Right ventricle myocardium inferior (tissue), 1 donor: ENCODE measurements at regions not wholly inside any gene's neighbourhood (a gene's known extent, or its start where the extent isn't known, plus 50 kb on each side); places are given as distances from the start of the nearest gene placed in this dataset.
A peak's percentile ranks its signal among the peaks of the same experiment; 100 is the strongest.
"Not testable (repeated sequence)": the region's sequence is repeated elsewhere in the genome, so short reads cannot be mapped to it uniquely, and the experiment has no call there.

ENCODE experiments used
- ATAC-seq: fragments of 200-7000 bp; cut with Tn5 transposase; one replicate; pipeline ENCODE4 v1.9.1; 2020; ENCODE audit warnings: mild to moderate bottlenecking, moderate library complexity
- DNase-seq: peaks from one replicate; pipeline ENCODE4 v3.0.0; 2021; ENCODE audit errors: missing footprints
- intact Hi-C: fragments of 100-400 bp; cut with DNase I; formaldehyde crosslinking; loops from one replicate; pipeline ENCODE4 v1.11.0; 2022
- donor health status: DM: no; HTN: yes; CAD: no; lungs with severe emphysema.

GRCh38 chr10:5576780-5577624 is 52.2 kb downstream of the CALML3 start:
- intact Hi-C loops, result no loop called here
- ATAC-seq, result no peak
- no peak for DNase-seq

- ATAC-seq, intact Hi-C loops: not testable (repeated sequence)
- peak; percentile 47 for DNase-seq
Observed at GRCh38 chr10:5580038-5580428, 55.3 kb downstream of the CALML3 start.

GRCh38 chr10:5581670-5582566 is 57.2 kb downstream of the CALML3 start:
- intact Hi-C loops, result no loop called here
- DNase-seq (no peak), ATAC-seq (no peak)

- no peak for ATAC-seq
- intact Hi-C loops, result no loop called here
- DNase-seq, result no peak
Observed at GRCh38 chr10:5582736-5583135, 58.0 kb downstream of the CALML3 start.

- DNase-seq (no peak), ATAC-seq (no peak)
- intact Hi-C loops, result no loop called here
Observed at GRCh38 chr10:5583525-5584175, 58.9 kb downstream of the CALML3 start.

DNA sequence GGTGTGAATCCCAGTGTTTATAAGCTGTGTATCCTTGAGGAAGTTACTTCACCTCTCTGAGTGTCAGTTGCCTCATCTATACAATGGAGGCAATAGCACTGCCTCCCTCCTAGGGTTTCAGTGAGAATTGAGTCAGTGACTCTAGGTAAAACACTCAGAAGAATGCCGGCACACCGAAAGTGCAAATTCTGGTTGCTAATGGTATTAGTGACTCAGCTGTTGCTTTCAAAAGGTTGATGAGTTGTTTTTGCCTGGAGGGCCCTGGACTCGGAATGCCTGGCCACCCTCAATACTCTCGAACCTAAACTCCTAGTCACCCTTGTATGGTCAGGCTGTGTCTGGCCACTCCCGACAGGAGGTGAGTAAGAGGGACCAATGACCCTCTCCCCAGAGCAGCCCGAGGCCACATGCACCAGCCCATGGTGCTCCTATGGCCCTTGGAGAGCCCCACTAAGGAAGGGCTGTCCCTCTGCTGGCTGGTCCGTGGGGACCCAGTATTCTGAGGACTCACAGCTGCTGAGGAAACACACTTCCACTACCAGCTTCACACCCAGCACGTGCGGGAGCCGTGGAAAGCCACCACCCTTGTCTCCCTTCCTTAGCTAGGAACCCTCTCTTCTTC is 60.2 kb downstream of the CALML3 start:
- ATAC-seq (no peak), DNase-seq (no peak)
- intact Hi-C loops, result no loop called here

DNA sequence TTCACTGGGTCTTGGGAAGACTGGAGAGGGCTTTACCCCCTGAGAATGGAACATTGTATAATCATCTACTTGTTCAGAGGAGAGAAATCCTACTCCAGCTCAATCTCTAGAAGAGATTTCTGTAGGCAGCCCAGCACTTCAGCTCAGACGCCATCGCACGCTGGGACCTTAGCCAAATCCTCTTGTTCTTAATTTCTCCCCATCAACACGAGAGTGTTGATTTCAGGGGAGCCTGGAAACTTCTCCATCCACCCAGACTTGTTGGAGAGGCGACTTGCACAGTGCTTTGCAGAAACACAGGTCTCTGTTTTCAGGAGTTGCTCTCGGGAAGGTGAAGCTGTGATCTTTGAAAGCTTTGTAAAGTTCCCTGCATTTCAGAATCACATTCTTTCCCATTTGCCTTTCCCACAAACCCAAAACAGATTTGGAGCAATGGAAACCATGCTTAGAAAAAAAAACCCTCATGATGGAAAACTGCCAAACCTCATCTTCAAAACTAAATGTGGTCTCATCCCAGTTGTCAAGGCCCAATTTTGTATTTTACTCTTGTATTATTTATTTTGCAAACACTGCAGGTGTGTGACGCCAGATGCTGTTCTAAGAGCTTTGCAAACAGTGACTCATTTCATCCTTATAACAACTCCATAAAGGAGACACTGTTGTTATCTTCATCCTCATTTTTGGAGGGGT is 60.9 kb downstream of the CALML3 start:
- DNase-seq (no peak), ATAC-seq (no peak)
- intact Hi-C loops, result no loop called here

DNA sequence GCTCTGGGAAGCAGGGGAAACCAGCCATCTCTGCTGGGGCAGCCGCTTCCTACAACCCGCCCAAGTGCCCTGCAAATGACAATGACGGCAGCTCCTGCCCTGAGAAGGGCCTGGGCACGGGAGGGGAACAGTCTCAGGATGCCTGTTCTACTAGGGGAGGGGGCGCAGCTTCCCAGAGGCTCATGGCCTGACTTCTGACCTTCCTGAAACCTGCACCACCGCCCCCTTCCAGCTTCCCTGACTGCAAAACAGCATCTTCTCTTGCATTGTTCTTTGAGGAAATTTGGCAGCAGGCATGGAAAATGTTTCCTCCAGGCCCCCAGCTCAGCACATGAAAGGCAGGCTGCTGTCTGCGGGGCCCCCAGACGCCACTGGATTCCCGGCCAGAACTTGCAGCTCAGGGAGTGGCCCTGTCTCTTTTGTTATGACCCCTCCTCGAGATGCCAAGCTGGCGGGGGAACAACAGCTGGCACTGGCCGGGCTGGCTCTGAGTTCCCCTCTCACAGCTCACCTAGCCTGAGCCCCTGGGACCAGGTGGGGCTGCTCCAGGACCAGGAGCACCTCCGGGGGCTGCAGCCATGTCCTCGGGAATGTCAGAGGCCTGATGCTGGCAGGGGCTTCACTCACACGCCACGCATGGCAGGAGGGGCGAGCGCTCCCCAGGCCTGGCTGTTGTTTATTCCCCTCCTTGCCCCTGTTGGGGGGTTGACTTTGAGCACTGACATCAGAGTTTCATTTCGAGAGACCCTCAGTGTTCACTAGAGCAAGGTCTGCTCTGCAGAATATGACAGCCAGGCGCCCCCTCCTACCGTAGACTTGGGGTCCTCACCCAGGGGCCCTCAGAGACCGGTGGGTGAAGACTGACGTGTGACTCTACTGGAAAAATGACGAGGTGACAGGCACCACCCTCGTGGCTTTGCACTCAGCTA is 62.7 kb downstream of the CALML3 start:
- ATAC-seq (no peak), DNase-seq (peak; percentile 61)
- intact Hi-C loops, result no loop called here

GRCh38 chr10:5588080-5588453 is 63.3 kb downstream of the CALML3 start:
- ATAC-seq (no peak), DNase-seq (no peak)
- intact Hi-C loops, result no loop called here

- ATAC-seq (no peak), DNase-seq (no peak)
- intact Hi-C loops, result no loop called here
Observed at GRCh38 chr10:5588603-5589002, 63.8 kb downstream of the CALML3 start.
